ENCODE measurements at regions not wholly inside any gene's neighbourhood (a gene's known extent, or its start where the extent isn't known, plus 50 kb on each side); places are given as distances from the start of the nearest gene placed in this dataset.

GRCh38 chr5:112612663-112613062, 125.0 kb upstream of the APC start:
- no peak for TF ChIP-seq CTCF (conservative IDR thresholded peaks at IDR 0.05)
- no peak for TF ChIP-seq ZFX (IDR thresholded peaks at IDR 0.05)

Data from C4-2B (cell line).